Activated CD4-positive, CD25-positive, alpha-beta regulatory T cell treated with anti-CD3 and anti-CD28 coated beads, Interleukin-2, amount 50 U/mL, for 72 hours (primary cell): ENCODE measurements at regions not wholly inside any gene's neighbourhood (a gene's known extent, or its start where the extent isn't known, plus 50 kb on each side); places are given as distances from the start of the nearest gene placed in this dataset.
"Not testable (repeated sequence)": the region's sequence is repeated elsewhere in the genome, so short reads cannot be mapped to it uniquely, and the experiment has no call there.

Source experiments
- DNase-seq: peaks from one replicate; pipeline ENCODE4 v3.0.0; 2021

DNA sequence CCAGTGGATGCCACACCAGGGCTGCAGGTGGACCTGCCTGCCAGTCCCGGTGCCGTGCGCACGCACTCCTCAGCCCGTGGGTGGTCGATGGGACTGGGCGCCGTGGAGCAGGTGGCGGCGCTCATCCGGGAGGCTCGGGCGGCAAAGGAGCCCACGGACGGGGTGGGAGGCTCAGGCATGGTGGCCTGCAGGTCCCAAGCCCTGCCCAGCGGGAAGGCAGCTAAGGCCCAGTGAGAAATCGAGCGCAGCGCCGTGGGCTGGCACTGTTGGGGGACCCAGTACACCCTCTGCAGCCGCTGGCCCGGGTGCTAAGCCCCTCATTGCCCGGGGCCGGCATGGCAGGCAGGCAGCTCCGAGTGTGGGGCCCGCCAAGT is 1171.8 kb upstream of the B3GALT2 start:
- DNase-seq = no peak

DNA sequence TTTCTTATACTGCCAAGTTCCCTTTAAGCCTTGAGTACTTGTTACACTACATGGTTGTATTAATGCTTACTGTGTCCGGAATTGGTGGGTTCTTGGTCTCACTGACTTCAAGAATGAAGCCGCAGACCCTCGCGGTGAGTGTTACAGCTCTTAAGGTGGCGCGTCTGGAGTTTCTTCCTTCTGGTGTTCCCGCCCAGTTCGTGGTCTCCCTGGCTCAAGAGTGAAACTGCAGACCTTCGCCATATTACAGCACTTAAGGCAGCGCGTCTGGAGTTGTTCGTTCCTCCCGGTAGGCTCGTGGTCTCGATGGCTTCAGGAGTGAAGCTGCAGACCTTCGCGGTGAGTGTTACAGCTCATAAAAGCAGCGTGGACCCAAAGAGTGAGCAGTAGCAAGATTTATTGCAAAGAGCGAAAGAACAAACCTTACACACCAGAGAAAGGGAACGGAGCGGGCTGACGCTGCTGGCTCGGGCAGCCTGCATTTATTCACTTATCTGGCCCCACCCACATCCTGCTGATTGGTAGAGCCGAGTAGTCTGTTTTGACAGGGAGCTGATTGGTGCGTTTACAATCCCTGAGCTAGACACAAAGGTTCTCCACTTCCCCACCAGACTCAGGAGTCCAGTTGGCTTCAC is 1171.3 kb upstream of the B3GALT2 start:
- not testable (repeated sequence) for DNase-seq

DNA sequence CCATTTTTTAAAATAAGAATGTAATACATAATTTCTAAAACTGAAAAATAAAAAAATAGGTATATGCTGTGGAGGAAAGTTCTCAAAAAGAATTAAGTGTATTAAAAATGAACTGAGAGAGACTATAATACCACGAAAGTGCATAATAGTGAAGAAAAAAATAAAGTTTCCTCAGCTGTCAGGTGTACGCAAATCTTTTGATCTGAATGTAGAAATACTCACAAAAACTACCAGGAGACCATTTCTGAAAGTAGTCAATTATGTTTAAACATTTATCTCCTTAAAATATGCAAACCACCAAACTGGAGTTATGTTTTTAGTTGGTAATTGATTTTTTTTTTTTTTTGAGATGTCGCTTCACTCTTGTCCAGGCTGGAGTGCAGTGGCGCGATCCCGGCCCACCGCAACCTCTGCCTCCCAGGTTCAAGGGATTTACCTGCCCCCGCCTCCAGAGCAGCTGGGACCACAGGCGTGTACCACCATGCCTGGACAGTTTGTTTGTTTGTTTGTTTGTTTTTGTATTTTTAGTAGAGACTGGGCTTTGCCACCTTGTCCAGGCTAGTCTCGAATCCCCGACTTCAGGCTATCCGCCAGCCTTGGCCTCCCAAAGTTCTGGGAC is 1169.2 kb upstream of the B3GALT2 start:
- no peak for DNase-seq

DNA sequence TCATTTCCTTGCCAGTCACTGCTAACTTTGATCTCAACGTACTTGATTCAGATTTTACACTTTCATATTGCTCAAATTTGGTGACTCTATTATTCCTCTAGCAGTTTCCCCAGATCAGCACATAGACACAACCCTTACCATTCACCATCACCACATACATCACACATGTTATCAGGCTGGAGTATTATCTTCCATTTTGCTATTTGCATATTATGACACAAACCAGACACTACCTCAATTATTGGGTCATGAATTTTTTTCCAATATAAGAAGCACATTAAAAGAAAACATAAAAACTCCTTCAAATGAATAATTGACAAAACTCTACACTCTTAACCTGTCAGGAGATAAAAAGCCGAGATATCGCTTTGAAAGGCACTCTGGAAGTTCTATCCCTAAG is 1166.7 kb upstream of the B3GALT2 start:
- DNase-seq = no peak

DNA sequence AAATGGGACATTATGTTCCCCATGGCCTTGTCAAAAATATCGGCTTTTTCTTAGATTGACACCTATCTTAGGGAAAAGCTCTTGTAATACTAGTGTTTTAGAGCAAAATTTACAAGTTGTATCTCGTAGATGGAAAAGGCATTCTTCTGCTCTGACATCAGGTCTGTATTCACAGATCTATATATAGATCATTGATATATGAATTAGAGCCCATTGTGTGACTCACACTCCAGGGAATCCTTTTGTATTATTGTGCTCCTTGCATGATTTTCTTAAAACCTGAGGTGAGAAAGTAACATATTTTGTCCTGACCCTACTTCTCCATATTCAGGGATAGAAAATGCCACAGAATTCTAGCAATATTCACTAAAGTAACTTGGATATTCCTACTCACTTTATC is 1160.8 kb upstream of the B3GALT2 start:
- DNase-seq = no peak

DNA sequence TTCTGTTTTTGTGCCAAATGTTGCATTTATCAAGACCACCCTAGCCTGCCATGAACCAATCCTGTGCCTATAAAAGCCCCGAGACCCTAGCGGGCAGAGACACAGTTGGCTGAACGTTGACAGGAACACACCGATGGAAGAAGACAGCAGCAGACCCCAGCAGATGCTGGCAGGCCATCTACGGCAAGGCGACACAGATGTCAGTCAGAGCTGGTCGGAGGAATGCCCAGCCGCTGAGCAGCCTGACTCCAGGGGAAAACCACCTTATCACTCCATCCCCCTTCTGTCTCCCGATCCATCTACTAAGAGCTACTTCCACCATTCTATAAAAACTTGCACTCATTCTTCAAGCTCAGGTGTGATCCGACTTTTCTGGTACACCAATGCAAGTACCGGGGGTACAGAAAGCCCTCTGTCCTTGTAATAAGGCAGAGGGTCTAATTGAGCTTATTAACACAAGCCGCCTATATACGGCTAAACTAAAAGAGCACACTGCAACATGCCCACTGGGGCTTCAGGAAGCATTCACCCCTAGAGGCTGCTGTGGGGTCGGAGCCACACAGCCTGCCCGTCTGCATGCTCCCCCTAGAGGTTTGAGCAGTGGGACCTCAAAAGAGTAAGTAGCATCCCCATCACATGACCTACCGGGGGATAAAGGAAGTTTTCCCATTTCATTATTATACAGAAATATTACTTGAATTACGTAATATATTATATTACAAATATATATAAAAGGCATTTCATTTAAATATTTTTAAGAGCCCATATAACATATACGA is 1156.3 kb upstream of the B3GALT2 start:
- no peak for DNase-seq

DNA sequence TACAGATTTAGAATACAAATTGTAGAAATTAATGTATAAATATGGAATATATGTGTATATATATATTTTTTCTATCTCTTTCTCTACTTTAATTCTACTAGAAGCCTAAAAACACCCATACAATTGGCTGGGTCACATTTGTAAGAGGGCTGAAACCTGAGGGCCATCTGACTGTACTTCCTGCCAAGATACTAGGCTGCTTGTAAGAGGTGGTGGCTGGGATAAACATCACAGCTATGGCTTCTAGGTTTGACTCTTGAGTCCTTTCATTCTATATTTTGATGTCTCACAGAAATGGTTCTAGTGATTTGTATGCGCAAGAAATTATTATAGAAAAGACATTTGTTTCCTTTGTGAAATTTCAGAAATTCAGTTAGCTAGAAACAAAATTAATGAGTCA is 1155.2 kb upstream of the B3GALT2 start:
- no peak for DNase-seq

DNA sequence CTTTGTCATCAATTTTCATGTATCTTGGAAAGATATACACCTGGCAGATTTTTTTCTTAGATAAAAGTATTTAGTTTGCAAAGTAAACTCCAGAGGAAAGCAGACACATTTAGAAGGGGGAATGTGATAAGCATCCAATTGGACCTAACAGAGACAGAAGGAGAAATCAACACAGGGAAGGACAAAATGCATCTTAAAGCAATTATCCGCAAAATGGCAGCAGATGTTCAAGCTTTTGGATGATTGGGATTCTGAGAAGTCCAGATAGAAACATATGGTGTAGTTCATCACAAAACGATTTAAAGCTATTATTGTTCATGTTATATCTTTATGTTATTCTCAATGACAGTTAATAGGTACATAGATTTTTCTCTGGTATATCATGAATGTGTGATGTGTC is 1153.1 kb upstream of the B3GALT2 start:
- no peak for DNase-seq

DNA sequence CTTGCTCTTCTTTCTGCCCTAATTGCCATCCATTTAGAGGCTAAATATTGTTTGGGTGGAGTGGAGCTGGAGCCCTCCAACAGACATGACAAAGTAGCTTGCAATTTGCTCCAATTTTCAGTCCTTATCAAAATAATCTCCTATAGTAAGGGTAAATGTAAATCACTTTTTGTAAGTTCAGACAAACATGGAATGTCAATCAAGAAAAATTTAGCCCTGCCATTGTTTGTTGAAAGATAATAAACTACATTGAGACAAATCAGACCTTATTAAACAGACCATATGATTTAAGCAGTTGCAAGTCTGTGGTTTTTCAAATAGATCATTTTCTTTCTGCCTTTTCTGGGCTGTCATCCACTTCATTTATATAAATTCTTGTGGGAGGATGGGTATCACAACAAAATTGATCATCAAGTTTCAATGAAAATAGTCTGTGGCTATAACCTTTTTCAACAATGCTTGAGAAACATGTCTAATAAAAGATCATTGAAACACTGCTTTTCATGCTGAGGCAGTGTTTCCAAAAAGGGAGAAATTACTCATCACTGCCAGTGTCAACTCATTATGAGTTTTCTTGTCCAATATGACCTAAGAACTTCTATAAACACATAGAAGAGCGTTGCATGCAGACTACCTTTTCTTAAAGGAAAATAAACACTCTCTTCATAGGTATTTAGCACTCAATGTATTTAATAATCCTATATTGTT is 1152.0 kb upstream of the B3GALT2 start:
- DNase-seq = no peak

DNA sequence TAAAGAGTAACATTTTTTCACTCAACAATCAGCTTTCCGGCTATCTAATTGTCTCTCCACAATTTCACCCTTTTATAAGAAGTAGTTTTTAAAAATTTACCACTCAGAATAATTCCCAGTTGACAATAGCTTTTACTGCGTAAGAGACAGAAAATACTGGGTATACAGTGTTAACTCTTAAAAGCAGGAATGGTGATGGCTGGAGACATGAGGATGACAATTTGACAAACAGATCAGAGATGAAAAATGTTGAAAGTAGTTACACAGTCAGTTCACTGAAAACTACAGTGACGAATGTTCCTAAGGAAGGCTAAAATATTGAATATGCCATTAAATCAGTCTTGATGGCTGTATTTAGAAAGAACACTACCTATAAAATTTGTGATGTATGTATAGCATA is 1146.8 kb upstream of the B3GALT2 start:
- DNase-seq = no peak

DNA sequence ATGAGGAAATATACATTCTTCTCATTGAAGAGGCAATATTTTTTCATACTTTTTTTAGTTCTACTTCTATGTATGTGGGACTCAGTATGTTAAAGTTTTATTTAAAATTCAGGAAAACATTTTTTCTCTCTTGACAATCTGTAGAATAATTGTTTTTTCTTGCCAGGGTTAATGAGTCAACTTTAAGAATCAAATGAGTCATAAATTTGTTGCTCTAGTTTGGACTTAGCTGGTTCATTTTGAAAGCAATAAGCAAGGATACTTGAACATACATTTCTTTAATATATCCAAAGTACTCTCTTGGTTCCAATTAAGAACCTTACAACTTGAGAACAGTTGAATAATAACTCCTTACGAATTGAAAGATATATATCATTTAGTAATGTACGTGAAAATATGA is 1145.3 kb upstream of the B3GALT2 start:
- no peak for DNase-seq

DNA sequence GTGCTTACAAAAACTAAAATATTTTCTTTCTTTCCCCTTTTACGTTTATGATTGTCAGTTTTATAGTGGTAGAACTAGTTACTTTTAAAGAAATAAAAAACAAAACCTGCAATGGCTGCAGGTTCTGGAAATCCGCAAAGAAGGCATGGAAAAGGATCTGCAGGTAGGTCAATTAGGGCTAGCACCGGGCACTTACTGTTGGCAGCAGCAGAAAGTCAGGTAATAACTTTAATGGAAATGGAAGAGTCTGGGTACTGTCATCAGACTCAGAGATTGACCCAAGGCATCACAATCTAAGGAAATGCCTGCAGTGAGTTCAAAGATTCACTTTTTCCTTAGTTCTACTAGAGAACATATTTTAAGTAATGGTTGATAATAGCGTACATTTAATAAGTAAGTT is 1136.3 kb upstream of the B3GALT2 start:
- no peak for DNase-seq

DNA sequence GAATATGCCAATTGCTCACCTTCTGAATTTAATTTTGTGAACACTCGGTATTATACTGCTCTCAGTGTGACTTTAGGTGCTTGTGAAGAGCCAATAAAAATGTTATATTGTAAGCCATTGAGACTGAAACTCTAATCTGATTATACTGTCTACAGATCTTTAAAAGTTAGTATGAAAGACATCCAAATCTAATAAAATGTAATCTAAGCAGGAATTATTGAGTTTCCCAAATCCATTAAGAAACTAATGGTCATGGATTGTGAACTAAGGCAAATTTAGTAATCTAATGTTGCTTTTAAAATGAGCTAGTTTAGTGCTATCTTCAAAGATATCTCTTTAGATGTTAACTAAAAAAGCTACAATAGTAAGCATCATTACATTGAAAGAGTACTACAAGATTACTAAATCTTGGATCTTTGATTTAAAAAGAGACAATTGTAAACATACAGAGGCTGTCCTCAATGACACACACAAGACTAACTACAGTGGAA is 1132.4 kb upstream of the B3GALT2 start:
- DNase-seq = no peak

DNA sequence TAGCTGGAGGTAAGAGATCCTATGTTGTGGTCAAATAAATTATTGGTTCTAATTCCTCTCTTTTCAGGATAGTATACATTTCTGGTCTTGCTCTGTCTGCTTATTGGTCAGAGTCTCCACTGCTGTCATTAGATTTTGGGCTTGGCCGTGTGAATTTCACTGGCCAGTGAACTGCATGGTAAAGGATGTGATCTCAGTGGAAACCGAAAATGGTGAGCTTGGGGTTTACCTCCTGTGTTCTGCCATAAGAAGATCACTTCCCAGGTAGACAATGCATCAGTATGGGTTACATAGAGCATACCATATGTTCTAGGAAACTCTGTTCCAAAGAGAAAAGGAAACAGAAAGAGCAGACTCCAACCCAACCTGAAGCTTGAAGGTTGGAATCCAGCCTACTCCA is 1123.3 kb upstream of the B3GALT2 start:
- no peak for DNase-seq

DNA sequence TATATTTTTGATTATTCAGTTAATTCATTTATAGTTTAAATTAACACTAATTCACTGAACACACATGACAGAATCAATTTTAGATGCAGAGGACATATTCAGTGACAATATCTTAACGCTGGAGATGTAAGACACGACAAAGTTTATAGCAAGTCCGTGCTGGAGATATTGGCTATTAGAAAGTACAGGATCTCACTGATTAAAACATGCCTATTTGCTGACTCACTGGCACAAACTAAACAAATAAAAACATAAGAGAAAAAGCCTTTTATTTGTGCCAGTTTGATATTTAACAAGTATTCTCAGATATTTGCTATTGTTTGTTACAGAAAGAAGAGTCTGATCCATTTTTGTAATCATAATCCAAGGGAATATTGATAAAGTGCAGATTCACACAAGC is 1122.9 kb upstream of the B3GALT2 start:
- DNase-seq = no peak

DNA sequence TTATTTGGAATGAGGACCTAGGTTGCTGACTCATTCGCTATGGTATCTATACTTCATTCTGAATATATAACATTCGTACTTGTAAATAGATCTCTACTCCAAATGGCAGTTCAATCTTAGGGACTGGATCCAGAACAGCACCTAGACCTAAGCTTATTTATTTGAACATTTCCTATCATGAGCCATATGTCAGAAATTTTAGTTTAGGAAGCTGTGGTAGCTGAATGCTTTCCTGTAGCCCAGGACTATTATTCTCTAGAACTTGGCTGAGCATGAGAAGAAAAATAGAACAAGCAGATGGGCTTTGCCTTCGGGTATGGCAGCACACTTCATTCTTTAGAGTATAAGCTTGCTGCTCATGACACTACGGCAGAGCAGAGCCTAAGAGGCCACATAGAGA is 1114.4 kb upstream of the B3GALT2 start:
- DNase-seq = no peak

DNA sequence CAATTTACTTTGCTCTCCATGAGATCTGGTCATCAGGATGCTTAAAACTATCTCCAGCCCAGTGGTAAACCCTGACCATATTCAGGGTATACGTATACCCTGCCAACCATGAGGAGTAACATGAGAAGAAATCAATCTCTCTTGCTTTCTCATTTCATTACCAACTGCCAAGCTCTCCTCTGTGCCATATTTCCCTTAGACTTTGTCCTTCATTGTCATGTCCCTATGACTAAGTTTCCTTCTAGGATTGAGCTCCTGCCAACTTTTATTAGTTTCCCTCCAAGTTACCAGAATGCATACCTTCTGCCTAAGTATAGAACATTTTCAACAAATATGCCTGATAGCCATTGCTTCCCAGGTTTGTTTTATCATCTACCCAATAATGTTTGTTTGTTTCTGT is 1113.9 kb upstream of the B3GALT2 start:
- DNase-seq = no peak

DNA sequence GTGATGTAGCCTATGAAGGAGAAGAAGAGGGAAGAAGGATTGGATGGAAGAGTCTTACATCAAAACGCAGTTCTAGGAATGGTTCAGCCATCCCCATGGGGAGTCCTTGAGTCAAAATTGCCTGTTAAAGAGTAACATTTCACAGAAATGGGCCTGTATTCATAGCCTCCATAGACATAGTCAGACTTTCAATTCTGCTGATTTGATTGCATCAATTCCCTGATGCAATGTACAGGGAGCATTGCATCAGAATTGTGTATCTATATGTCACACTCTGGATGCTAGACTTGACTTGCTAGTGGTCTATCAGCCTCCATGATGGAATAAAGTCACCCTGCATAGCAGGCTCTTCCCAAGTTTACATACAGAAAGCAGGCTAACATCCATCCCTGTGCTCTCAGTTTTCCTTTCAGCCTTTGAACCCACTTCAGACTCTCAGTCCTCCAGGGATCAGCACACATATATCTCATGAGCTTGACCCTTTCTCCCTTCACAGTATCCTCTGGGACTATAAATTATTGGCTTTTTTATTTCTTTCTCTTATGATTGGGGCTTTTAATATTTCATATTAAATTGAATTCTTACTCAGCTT is 1111.7 kb upstream of the B3GALT2 start:
- no peak for DNase-seq

DNA sequence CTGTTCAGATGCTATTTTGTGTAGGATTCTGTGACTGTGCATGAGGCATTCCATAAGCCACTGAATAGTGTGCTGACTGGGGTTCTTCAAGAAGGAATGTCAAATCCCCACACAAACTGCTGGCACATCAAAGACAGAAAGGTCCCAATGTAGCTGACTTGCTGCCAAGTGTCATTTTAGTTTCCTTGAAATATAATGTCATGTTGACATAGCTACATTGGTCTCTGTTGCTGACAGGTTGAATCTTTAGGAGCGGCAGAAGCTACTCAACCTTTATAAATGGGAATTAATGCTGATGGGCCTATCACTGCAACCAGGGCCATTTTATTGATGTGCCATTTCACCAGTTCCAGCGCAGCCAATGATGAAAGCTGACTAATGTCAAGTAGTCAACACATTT is 1110.7 kb upstream of the B3GALT2 start:
- no peak for DNase-seq

DNA sequence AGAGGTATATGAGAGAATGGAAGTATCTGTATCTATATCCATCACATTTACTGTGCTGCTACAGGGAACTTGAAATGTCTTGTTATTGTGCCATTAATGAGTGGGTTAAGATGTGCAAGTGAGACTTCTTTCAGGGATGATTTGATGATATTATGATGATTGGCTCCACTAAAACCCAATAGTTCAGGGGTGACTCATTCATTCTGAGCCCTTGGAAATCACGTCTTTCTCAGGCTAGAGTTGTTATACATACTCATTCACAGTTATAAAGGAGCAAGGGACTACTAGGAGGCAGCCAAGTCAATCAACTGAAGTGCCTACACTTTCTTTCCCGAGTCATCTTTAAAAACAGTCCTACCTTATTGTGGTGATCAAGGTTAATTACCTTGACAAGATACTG is 1109.8 kb upstream of the B3GALT2 start:
- DNase-seq = no peak

DNA sequence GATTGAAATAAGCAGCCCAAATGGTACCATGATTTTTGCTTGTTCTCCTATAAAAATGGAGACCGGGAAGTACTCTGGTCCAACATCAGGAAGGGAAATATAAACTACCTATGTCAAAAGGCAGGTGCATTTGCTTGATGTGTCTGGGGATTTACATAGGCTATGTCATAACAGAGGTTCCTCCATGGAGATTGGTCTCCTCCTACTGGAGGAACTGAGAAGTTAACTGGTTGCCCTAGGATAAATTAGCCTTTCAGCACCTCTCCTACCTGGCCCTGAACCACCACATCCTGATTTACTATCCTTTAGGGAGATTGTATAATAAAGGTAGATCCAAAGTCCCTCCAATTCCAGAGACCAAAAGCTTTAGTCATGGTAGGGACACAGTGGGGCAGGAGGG is 1109.3 kb upstream of the B3GALT2 start:
- DNase-seq = no peak

DNA sequence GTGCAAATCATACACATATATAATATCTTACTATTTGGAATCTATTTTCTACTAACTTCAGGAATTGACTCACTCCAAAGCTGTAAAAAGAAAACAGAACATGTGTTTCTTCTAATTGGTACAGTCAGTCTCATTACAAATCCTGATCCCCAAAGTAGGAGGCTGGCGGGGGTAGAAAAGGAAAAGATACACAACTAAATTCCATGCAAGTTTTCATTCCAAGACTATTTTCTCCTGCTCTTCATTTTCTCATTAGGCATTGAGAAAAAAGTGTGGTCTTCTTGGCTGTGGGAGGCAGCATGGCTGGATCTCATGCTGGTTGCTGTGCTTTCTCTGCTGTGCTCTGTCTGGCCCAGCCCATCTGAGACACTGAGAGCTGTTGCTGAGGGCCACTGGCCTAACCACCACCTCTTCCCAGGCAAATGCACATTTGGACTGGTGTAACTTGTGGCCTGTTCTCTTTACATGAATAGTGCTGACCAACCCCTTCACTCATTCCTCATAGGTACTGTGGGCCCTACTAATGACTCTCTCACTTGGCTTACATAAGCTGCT is 1107.5 kb upstream of the B3GALT2 start:
- no peak for DNase-seq

DNA sequence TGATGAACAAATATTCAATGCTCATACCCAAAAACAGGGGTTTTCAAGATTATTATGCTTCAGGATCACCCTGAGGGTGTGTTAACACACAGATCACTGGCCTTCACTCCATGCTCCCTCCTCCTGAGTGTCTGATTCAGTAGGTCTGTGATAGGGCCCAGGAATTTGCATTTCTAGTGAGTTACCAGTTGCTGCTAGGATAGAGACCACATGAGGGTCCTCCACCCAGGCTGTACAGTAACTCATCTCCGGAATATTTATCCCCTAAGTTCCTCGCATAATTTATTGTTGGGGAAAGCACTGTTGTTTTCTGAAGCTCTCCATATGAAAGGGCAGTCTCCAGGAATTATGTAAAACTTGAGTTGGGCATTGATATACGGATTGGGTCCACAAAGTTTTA is 1106.6 kb upstream of the B3GALT2 start:
- no peak for DNase-seq
